ENCODE measurements at regions not wholly inside any gene's neighbourhood (a gene's known extent, or its start where the extent isn't known, plus 50 kb on each side); places are given as distances from the start of the nearest gene placed in this dataset.
"Not testable (repeated sequence)": the region's sequence is repeated elsewhere in the genome, so short reads cannot be mapped to it uniquely, and the experiment has no call there.

GRCh38 chrX:111616786-111617185, 64.2 kb upstream of the ALG13 start:
- ChIA-PET CTCF (interaction anchor here (0.8 kb wide), 1 partner anchor 1008 kb away, joined by 3 read pairs; no protein-coding TSS in a partner anchor), POLR2A (no interaction called here)
- H3K9me3 ChIP-seq (ENCODE audit: control insufficient read depth, insufficient read depth, low read depth, low read length) = no peaks in the 10 kb centered on the region

GRCh38 chrX:111620084-111620483, 60.9 kb upstream of the ALG13 start:
- H3K36me3 ChIP-seq (ENCODE audit: control insufficient read depth in 2 of 2, insufficient read depth in 1 of 2, low read length in 2 of 2); H3K27ac ChIP-seq (ENCODE audit: extremely low read depth, low read depth, low read length); H3K4me1 ChIP-seq (ENCODE audit: control insufficient read depth, insufficient read depth, low read length); CTCF ChIA-PET; POLR2A ChIA-PET; H3K4me3 ChIP-seq (ENCODE audit: low read depth, low read length); H3K9me3 ChIP-seq (ENCODE audit: control insufficient read depth, insufficient read depth, low read depth, low read length): not testable (repeated sequence)

More at GRCh38 chrX:111616786-111617185, 64.2 kb upstream of the ALG13 start:
- Histone ChIP-seq H3K27ac (ENCODE audit: extremely low read depth, low read depth, low read length) (no peak overlapping the region), H3K36me3 (ENCODE audit: control insufficient read depth in 2 of 2, insufficient read depth in 1 of 2, low read length in 2 of 2) (no peaks in the 10 kb centered on the region), H3K4me3 (ENCODE audit: low read depth, low read length) (no peak overlapping the region), H3K4me1 (ENCODE audit: control insufficient read depth, insufficient read depth, low read length) (no peaks in the 10 kb centered on the region)
- no peak for TF ChIP-seq ZNF837 (tag by site-specific recombination; IDR thresholded peaks at IDR 0.05)
- TF ChIP-seq ZNF549 (tag by site-specific recombination; IDR thresholded peaks at IDR 0.05) = no peak
- no peak for TF ChIP-seq ZNF362 (tag by site-specific recombination; IDR thresholded peaks at IDR 0.05)
- TF ChIP-seq ZBTB48 (tag by site-specific recombination; IDR thresholded peaks at IDR 0.05) = no peak
- no peak for TF ChIP-seq PRDM2 (tag by site-specific recombination; IDR thresholded peaks at IDR 0.05; ENCODE audit: borderline replicate concordance)
- no peak for TF ChIP-seq ZNF175 (tag by site-specific recombination; IDR thresholded peaks at IDR 0.05)
- no peak for TF ChIP-seq ZNF23 (tag by site-specific recombination; IDR thresholded peaks at IDR 0.05; ENCODE audit: borderline replicate concordance)
- TF ChIP-seq ZNF391 (tag by site-specific recombination; IDR thresholded peaks at IDR 0.05; ENCODE audit: borderline replicate concordance, low read depth) = no peak
- TF ChIP-seq KLF1 (tag by site-specific recombination; IDR thresholded peaks at IDR 0.05) = no peak
- TF ChIP-seq ZBTB49 (tag by site-specific recombination; IDR thresholded peaks at IDR 0.05; ENCODE audit: low read depth) = no peak
- TF ChIP-seq ZNF239 (tag by site-specific recombination; IDR thresholded peaks at IDR 0.05) = no peak
- TF ChIP-seq ZNF701 (tag by site-specific recombination; IDR thresholded peaks at IDR 0.05) = no peak

GRCh38 chrX:111624169-111624568, 56.8 kb upstream of the ALG13 start:
- Histone ChIP-seq H3K9me3 (ENCODE audit: control insufficient read depth, insufficient read depth, low read depth, low read length) (no peaks in the 10 kb centered on the region; the same call in 1 of the 2 replicates), H3K27ac (ENCODE audit: extremely low read depth, low read depth, low read length) (no peak overlapping the region), H3K4me3 (ENCODE audit: low read depth, low read length) (no peak overlapping the region), H3K36me3 (ENCODE audit: control insufficient read depth in 2 of 2, insufficient read depth in 1 of 2, low read length in 2 of 2) (no peaks in the 10 kb centered on the region), H3K4me1 (ENCODE audit: control insufficient read depth, insufficient read depth, low read length) (no peaks in the 10 kb centered on the region)
- TF ChIP-seq ZSCAN4 (tag by site-specific recombination; IDR thresholded peaks at IDR 0.05) = no peak
- no peak for TF ChIP-seq ZNF423 (tag by site-specific recombination; IDR thresholded peaks at IDR 0.05)
- no peak for TF ChIP-seq OSR2 (tag by site-specific recombination; IDR thresholded peaks at IDR 0.05)
- TF ChIP-seq ZXDB (tag by site-specific recombination; IDR thresholded peaks at IDR 0.05) = no peak
- TF ChIP-seq ZBTB17 (tag by site-specific recombination; IDR thresholded peaks at IDR 0.05) = no peak
- TF ChIP-seq KLF7 (tag by site-specific recombination; IDR thresholded peaks at IDR 0.05; ENCODE audit: borderline replicate concordance) = no peak
- no peak for TF ChIP-seq ZNF639 (tag by site-specific recombination; IDR thresholded peaks at IDR 0.05)
- TF ChIP-seq ZBTB7A (tag by site-specific recombination; IDR thresholded peaks at IDR 0.05; ENCODE audit: low read depth) = no peak
- CTCF ChIA-PET = no interaction called here
- POLR2A ChIA-PET = no interaction called here

Measured in HEK293 (cell line).